Heart left ventricle (tissue), 16 donors: ENCODE measurements at regions not wholly inside any gene's neighbourhood (a gene's known extent, or its start where the extent isn't known, plus 50 kb on each side); places are given as distances from the start of the nearest gene placed in this dataset.

Experiments used
- ATAC-seq, 4 donors: fragments of 200-7000 bp; cut with Tn5 transposase; one replicate each; pipeline ENCODE4 v1.9.1; 2020 to 2022; ENCODE audit warnings: moderate library complexity in 4 of 4, mild to moderate bottlenecking in 3 of 4, moderate number of reproducible peaks in 1 of 4
- DNase-seq, 5 donors: peaks; one replicate each; pipeline ENCODE4 v3.0.0-alpha.2; 2020
- H3K27ac ChIP-seq, 12 donors: fragments of 200-600 bp; sonication (generic) in 4 of 12; one replicate each; pipeline versions ENCODE4 v1.5.0 to v1.8.0; 2016 to 2022; ENCODE audit warnings: mild to moderate bottlenecking in 2 of 12
- H3K27me3 ChIP-seq, 9 donors: fragments of 200-600 bp; sonication (generic) in 2 of 9; one replicate each; pipeline versions ENCODE4 v1.5.1 to v1.8.0; 2016 to 2022; ENCODE audit warnings: mild to moderate bottlenecking in 3 of 9
- H3K36me3 ChIP-seq, 9 donors: fragments of 200-600 bp; sonication (generic) in 2 of 9; one replicate each; pipeline versions ENCODE4 v1.5.0 to v1.8.0; 2018 to 2022; ENCODE audit warnings: mild to moderate bottlenecking in 2 of 9
- H3K4me1 ChIP-seq, 12 donors: fragments of 200-600 bp; sonication (generic) in 4 of 12; one replicate each; pipeline versions ENCODE4 v1.5.0 to v1.8.0; 2016 to 2022; ENCODE audit warnings: mild to moderate bottlenecking in 3 of 12
- H3K4me3 ChIP-seq, 12 donors: fragments of 200-600 bp; sonication (generic) in 4 of 12; one replicate each; pipeline versions ENCODE4 v1.5.0 to v1.8.0; 2017 to 2022; ENCODE audit warnings: mild to moderate bottlenecking in 9 of 12, moderate library complexity in 4 of 12
- H3K9me3 ChIP-seq, 12 donors: fragments of 200-600 bp; sonication (generic) in 4 of 12; one replicate each; pipeline versions ENCODE4 v1.5.0 to v1.8.0; 2016 to 2022; ENCODE audit warnings: mild to moderate bottlenecking in 1 of 12
- POLR2A ChIP-seq, 2 donors: fragments of 450-650 bp; IDR thresholded peaks; one replicate each; pipeline ENCODE4 v1.6.1; 2017; ENCODE audit warnings: antibody characterized with exemption in 2 of 2, mild to moderate bottlenecking in 2 of 2, moderate library complexity in 2 of 2
- WGBS, 4 donors: extraction: QIAGEN DNeasy Blood & Tissue Kit in 2 of 4; methylation state at CpG; one replicate each; pipeline versions ENCODE4 v1.1.5 to v1.1.7; 2013 to 2018; 5-methylcytosine and 5-hydroxymethylcytosine counted together
- intact Hi-C, 10 donors: fragments of 100-400 bp; cut with DNase I; formaldehyde crosslinking; loops; one replicate each; pipeline versions ENCODE4 v1.11.1 to v1.14.2; 2022
- TF ChIP-seq, protein P1 (sequence below), 12 donors: fragments of 200-600 bp; sonication (generic) in 4 of 12; IDR thresholded peaks; one replicate each; pipeline versions ENCODE4 v1.5.0 to v1.8.0; 2018 to 2022; ENCODE audit warnings: antibody characterized with exemption in 12 of 12, mild to moderate bottlenecking in 5 of 12
- donor health status: ischemic (EF 13 %, LVEDD 7.1; RV severe dilation, severe dysfunction).
- donor health status: healthy with polysubstance abuse.
- donor health status: DM: no; HTN: yes; CAD: no.
- donor health status: DM: no; HTN: no; CAD: no.
- donor health status: ischemic (EF 25% LVEDD 6.9; RV normal size, moderate dysfunction).
- donor health status: ischemic (EF 25% LVEDD 5.7; RV mildly dilated, moderate dysfunction).
- donor health status: healthy.
- donor health status: DM: yes; HTN: yes; CAD: no.
- donor health status: ischemic (EF 35%, LVEDD 5.7; RV mildly dilated, moderate dysfunction).
- donor health status: nonischemic (EF 11% LVEDD 7.7; RV severe dilation, severe dysfunction).
- donor health status: DM: yes; HTN: yes; CAD: no.
- donor health status: PGD.
- donor health status: ischemic (EF 29% LVEDD 5.4; RV normal size, mild dysfunction).
- donor health status: nonischemic (EF 23%, LVEDD 6.1; RV moderate dilation, normal function).

DNA sequence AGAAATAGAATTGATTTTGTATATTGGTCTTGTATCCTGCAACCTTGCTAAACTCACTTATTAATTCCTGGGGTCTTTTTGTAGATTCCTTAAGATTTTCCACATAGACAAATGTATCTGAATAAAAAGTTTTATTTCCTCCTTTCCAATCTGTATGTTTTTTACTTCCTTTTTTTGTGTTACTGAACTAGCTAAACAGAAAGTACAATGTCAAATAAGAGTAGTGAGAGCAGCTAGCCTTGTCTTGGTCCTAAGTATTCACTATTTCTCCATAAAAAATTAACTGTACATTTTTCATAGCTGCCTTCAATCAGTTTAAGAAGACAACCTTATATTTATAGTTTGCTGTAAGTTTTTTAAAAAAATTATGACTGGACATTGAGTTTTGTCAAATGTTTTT is 74.9 kb downstream of the FASLG start:
- Histone ChIP-seq H3K27ac (no peak overlapping the region), H3K9me3 (peaks cover 0 to 11% (median 0%) of the 10 kb centered on the region in 12 donors), H3K4me1 (no peaks in the 10 kb centered on the region), H3K36me3 (no peaks in the 10 kb centered on the region), H3K4me3 (no peak overlapping the region), H3K27me3 (no peaks in the 10 kb centered on the region)
- ATAC-seq (no peak), DNase-seq (no peak)
- TF ChIP-seq POLR2A (IDR thresholded peaks at IDR 0.05), result no peak
- TF ChIP-seq, protein P1, sequence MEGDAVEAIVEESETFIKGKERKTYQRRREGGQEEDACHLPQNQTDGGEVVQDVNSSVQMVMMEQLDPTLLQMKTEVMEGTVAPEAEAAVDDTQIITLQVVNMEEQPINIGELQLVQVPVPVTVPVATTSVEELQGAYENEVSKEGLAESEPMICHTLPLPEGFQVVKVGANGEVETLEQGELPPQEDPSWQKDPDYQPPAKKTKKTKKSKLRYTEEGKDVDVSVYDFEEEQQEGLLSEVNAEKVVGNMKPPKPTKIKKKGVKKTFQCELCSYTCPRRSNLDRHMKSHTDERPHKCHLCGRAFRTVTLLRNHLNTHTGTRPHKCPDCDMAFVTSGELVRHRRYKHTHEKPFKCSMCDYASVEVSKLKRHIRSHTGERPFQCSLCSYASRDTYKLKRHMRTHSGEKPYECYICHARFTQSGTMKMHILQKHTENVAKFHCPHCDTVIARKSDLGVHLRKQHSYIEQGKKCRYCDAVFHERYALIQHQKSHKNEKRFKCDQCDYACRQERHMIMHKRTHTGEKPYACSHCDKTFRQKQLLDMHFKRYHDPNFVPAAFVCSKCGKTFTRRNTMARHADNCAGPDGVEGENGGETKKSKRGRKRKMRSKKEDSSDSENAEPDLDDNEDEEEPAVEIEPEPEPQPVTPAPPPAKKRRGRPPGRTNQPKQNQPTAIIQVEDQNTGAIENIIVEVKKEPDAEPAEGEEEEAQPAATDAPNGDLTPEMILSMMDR (IDR thresholded peaks at IDR 0.05), result no peak
- intact Hi-C loops, result no loop called here

DNA sequence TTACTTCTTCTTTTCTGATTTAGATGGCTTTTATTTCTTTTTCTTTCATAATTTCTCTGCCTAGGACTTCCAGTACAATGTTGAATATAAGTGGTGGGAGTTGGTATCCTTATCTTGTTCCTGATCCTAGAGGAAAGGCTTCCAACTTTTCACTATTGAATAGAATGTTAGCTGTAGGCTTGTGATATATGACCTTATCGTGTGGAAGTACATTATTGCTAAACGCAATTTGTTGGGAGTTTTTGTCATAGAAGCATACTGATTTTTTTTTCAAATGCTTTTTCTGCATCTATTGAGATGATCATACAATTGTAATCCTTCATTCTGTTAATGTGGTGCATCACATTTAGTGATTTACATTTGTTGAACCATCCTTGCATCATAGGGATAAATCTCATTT is 79.5 kb downstream of the FASLG start:
- no peak for TF ChIP-seq POLR2A (IDR thresholded peaks at IDR 0.05)
- TF ChIP-seq, protein P1 (IDR thresholded peaks at IDR 0.05), result no peak
- WGBS, 4 donors, result 66 to 82% (median 73%) methylated on average over 2 of the region's 2 CpGs
- Histone ChIP-seq H3K36me3 (no peaks in the 10 kb centered on the region), H3K27me3 (peaks cover 0 to 15% (median 0%) of the 10 kb centered on the region in 9 donors), H3K9me3 (no peaks in the 10 kb centered on the region), H3K4me1 (no peaks in the 10 kb centered on the region), H3K4me3 (no peak overlapping the region), H3K27ac (no peak overlapping the region)
- DNase-seq (no peak), ATAC-seq (no peak)
- intact Hi-C loops, result no loop called here

DNA sequence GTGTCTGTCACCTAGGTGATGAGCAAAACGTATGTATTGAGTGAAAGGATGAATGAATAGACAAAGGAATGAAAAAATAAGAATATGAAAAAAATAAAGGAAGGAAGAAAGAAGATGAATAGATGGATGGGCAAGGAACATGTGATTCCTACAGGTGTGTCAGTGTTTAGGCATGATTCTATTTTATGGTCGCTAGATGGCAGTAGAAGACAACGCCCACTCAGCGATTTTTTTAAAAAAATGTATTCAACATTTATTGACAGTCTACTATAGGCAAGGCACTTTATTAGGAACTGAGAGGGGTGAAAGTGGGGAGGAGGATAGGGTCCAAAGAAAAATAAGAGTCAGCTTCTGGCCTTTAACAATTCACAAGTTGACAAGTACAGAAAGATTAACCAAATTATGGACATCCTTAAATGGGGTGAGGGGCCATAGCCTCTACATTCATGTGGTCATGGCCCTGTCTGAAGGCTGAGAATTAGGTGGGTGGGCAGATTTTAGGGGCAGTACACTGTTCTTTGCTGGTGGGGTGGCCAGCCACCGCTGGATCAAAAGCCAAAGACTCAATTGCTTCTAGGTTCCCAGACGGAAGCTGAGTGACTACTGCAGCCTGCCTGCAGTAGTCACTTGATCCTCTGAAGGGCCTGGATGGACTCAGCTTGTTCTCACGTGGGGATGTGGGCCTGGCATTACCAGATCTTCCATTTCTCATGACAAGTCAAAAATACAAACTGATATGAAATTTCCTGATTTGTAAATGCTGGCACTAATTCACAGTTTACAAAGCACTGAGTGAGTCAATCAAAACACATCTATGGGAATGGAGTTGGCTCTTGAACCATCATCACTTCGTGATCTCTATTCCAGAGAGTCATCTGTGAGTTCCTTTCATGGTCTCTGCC is 83.9 kb downstream of the FASLG start:
- DNase-seq, result no peak
- TF ChIP-seq POLR2A (IDR thresholded peaks at IDR 0.05), result no peak
- TF ChIP-seq, protein P1 (IDR thresholded peaks at IDR 0.05), result peak; percentile 63 to 81 (median 72)

DNA sequence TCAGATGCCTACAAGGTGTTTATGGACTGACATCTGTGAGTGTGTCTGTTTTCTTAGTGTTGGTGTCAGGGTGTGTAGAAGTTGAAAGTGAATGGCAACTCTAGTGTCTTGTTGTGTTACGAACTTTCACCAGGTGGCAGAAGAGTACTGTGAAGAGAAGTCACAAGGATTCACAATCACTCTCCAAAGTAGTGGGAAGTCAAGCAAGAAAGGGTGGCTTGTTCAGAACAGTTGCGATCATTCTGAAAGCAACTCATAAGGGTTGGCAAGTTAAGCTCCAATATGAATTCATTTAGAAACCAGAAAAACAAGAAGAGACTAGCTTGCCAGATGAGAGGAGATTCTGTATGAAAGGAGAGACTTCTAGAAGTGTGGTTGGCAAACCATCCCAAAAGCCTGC is 86.1 kb downstream of the FASLG start:
- H3K4me1 ChIP-seq, result peaks cover 0 to 26% (median 3%) of the 10 kb centered on the region in 12 donors
- no peak for DNase-seq
- H3K9me3 ChIP-seq, result no peaks in the 10 kb centered on the region
- H3K4me3 ChIP-seq, result no peak overlapping the region
- WGBS, 4 donors, result 35 to 44% (median 38%) methylated on average over 2 of the region's 2 CpGs
- H3K27ac ChIP-seq, result no peak overlapping the region
- peak; percentile 50 to 82 (median 78) for ATAC-seq
- no peak for TF ChIP-seq POLR2A (IDR thresholded peaks at IDR 0.05)
- TF ChIP-seq, protein P1 (IDR thresholded peaks at IDR 0.05), result peak; percentile 25 to 64 (median 56)
- no peaks in the 10 kb centered on the region for H3K36me3 ChIP-seq
- intact Hi-C loops, result loop anchor here (1.0 to 10.0 kb wide), 11 partner anchors 77 to 1080 kb away; partner anchors contain the start of genes CENPL (in 4 of the 10) and DARS2 (in 4 of the 10)
- H3K27me3 ChIP-seq, result peaks cover 0 to 15% (median 0%) of the 10 kb centered on the region in 9 donors

More for the DNA sequence above, 83.9 kb downstream of the FASLG start:
- ATAC-seq, result peak in 1 of 4 donors; percentile 21
- no peak overlapping the region for H3K27ac ChIP-seq
- no peak overlapping the region for H3K4me3 ChIP-seq
- no peaks in the 10 kb centered on the region for H3K36me3 ChIP-seq
- intact Hi-C loops, result loop anchor here (5.0 to 10.0 kb wide), 6 partner anchors 82 to 1082 kb away; partner anchors contain the start of genes CENPL (in 6 of the 10) and DARS2 (in 6 of the 10)
- 17 to 21% (median 19%) methylated on average over 8 of the region's 8 CpGs for WGBS, 4 donors
- peaks cover 0 to 15% (median 0%) of the 10 kb centered on the region in 9 donors for H3K27me3 ChIP-seq
- H3K9me3 ChIP-seq, result no peaks in the 10 kb centered on the region
- H3K4me1 ChIP-seq, result peaks cover 0 to 26% (median 3%) of the 10 kb centered on the region in 12 donors
